Activated B cell treated with CpG ODN at 0.5 μM for 24 hours (primary cell): ENCODE measurements at regions not wholly inside any gene's neighbourhood (a gene's known extent, or its start where the extent isn't known, plus 50 kb on each side); places are given as distances from the start of the nearest gene placed in this dataset.

Source experiments
- ATAC-seq: fragments of 200-7000 bp; cut with Tn5 transposase; one replicate; pipeline ENCODE4 v1.10.0; 2021; ENCODE audit warnings: low read depth, mild to moderate bottlenecking, moderate library complexity
- CTCF ChIA-PET: fragments of 350-600 bp; sonication (Branson Sonifier 250); formaldehyde crosslinking; loops from one replicate; lab custom pipeline; 2021; ENCODE audit warnings: antibody characterized with exemption; lab: Charles Lee
- POLR2A ChIA-PET: fragments of 350-600 bp; sonication (Branson Sonifier 250); formaldehyde crosslinking; loops from one replicate; lab custom pipeline; 2021; ENCODE audit warnings: antibody characterized with exemption; lab: Charles Lee
- DNase-seq: peaks from one replicate; pipeline ENCODE4 v3.0.0; 2022
- H3K27ac Mint-ChIP-seq: one replicate; pipeline ENCODE4 v1.8.0; 2020; ENCODE audit warnings: mixed read lengths
- H3K27me3 Mint-ChIP-seq: one replicate; pipeline ENCODE4 v1.8.0; 2021; ENCODE audit warnings: mixed read lengths
- H3K36me3 Mint-ChIP-seq: one replicate; pipeline ENCODE4 v1.8.0; 2021; ENCODE audit warnings: low read depth, mixed read lengths
- H3K4me1 Mint-ChIP-seq: one replicate; pipeline ENCODE4 v1.8.0; 2021; ENCODE audit warnings: mixed read lengths
- H3K4me3 Mint-ChIP-seq: one replicate; pipeline ENCODE4 v1.8.0; 2020; ENCODE audit warnings: mild to moderate bottlenecking, mixed read lengths
- H3K9me3 Mint-ChIP-seq: one replicate; pipeline ENCODE4 v1.8.0; 2020; ENCODE audit warnings: mixed read lengths
- intact Hi-C: fragments of 100-400 bp; cut with micrococcal nuclease; formaldehyde crosslinking; loops from one replicate; pipeline ENCODE4 v1.15.1; 2024
- TF ChIP-seq, protein P1 (sequence below): fragments of 200-600 bp; IDR thresholded peaks from one replicate; pipeline ENCODE4 v1.8.0; 2022; ENCODE audit warnings: antibody characterized with exemption, mild to moderate bottlenecking

DNA sequence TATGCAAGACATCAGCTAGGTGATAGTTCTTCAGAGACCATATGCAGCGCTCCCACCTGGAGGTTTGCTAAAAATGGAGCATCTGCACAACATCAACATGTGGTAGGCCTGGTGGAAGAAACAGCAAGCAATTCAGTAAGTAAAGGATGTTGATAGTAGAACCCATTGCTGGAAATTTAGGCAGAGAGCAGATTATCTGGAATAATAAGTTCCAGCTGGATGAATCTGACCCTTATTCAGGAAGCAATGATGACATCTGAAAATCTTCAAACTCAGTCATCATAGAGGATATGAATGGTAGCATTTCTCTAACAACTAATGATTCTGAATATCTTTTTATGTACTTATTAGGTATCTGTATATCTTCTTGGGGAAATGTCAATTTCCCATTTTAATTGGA lies 225.2 kb upstream of the ANO3 start:
- ATAC-seq (no peak), DNase-seq (no peak)
- intact Hi-C loops = no loop called here
- H3K36me3 Mint-ChIP-seq = no peaks in the 10 kb centered on the region
- peaks cover 16% of the 10 kb centered on the region for H3K4me1 Mint-ChIP-seq
- CTCF ChIA-PET = no interaction called here
- H3K27ac Mint-ChIP-seq = no peak overlapping the region
- H3K4me3 Mint-ChIP-seq = no peak overlapping the region
- no peaks in the 10 kb centered on the region for H3K9me3 Mint-ChIP-seq
- POLR2A ChIA-PET = no interaction called here
- H3K27me3 Mint-ChIP-seq = no peaks in the 10 kb centered on the region
- TF ChIP-seq, protein P1, sequence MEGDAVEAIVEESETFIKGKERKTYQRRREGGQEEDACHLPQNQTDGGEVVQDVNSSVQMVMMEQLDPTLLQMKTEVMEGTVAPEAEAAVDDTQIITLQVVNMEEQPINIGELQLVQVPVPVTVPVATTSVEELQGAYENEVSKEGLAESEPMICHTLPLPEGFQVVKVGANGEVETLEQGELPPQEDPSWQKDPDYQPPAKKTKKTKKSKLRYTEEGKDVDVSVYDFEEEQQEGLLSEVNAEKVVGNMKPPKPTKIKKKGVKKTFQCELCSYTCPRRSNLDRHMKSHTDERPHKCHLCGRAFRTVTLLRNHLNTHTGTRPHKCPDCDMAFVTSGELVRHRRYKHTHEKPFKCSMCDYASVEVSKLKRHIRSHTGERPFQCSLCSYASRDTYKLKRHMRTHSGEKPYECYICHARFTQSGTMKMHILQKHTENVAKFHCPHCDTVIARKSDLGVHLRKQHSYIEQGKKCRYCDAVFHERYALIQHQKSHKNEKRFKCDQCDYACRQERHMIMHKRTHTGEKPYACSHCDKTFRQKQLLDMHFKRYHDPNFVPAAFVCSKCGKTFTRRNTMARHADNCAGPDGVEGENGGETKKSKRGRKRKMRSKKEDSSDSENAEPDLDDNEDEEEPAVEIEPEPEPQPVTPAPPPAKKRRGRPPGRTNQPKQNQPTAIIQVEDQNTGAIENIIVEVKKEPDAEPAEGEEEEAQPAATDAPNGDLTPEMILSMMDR = no peak

DNA sequence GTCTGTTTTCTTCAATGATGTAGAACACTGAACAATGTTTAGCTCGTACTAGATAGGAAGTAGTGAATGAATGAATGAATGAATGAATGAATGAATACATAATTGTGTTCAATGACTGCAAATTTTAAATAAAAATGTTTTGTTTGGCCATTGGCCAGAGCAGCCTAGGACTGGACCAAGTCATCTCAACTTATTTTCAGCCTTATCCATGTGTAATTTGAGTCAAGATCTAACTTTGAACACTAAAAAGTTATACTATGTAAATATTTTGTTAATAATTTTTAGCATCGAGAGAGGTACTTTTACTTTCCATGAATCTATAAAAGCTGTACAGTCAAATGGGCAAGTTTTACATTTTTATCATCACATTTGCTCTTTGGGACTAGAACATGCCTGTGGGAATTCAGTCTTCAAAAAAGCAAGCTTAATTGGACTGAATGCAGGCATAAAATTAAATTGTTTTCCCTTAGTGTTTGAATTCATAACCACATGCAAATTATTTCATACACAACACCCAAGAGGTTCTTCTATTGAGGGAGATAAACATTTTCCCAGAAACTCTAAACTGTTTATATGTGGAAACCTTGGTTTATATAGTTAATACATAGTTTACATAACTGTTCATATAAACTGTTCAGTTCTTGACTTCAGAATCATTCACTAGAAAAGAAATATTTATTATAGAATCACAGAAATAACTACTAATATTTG lies 222.1 kb upstream of the ANO3 start:
- Mint-ChIP-seq H3K27me3 (no peaks in the 10 kb centered on the region), H3K4me3 (no peak overlapping the region), H3K36me3 (no peaks in the 10 kb centered on the region), H3K9me3 (no peaks in the 10 kb centered on the region), H3K27ac (no peak overlapping the region), H3K4me1 (peaks cover 18% of the 10 kb centered on the region)
- ATAC-seq (no peak), DNase-seq (no peak)
- ChIA-PET POLR2A (no interaction called here), CTCF (interaction anchor here (1.8 kb wide), 1 partner anchor 128 kb away, joined by 5 read pairs; no protein-coding TSS in a partner anchor)
- intact Hi-C loops = no loop called here
- TF ChIP-seq, protein P1 = no peak

- Mint-ChIP-seq H3K27ac (no peak overlapping the region), H3K4me1 (peaks cover 4% of the 10 kb centered on the region), H3K4me3 (no peak overlapping the region), H3K27me3 (no peaks in the 10 kb centered on the region), H3K9me3 (no peaks in the 10 kb centered on the region), H3K36me3 (no peaks in the 10 kb centered on the region)
- no peak for DNase-seq
- ChIA-PET CTCF (no interaction called here), POLR2A (no interaction called here)
- no peak for ATAC-seq
- intact Hi-C loops = no loop called here
- TF ChIP-seq, protein P1 = no peak
Observed at GRCh38 chr11:26112264-26112663, 219.7 kb upstream of the ANO3 start.

DNA sequence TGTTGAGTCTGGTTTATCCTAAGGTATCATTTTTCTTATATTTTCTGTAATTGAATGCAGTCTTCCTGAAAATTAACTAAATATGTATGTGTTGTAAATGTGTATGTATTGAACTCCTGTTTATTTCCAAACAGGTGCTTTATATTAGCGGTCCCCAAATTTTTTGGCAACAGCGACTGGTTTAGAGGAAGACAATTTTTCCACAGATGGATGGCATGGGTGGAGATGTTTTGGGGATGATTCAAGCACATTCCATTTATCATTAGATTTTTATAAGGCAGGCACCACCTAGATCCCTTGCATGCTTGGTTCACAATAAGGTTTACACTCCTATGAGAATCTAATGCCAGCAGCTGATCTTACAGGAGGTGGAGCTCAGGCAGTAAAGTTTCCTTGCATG lies 210.5 kb upstream of the ANO3 start:
- CTCF ChIA-PET = no interaction called here
- no peak for DNase-seq
- Mint-ChIP-seq H3K36me3 (no peaks in the 10 kb centered on the region), H3K27ac (no peak overlapping the region), H3K4me3 (no peak overlapping the region), H3K9me3 (peaks cover under 1% of the 10 kb centered on the region), H3K4me1 (peaks cover 6% of the 10 kb centered on the region), H3K27me3 (no peaks in the 10 kb centered on the region)
- TF ChIP-seq, protein P1 = no peak
- intact Hi-C loops = no loop called here
- ATAC-seq = no peak
- POLR2A ChIA-PET = no interaction called here

- POLR2A ChIA-PET = no interaction called here
- no peak for ATAC-seq
- Mint-ChIP-seq H3K9me3 (peaks cover 8% of the 10 kb centered on the region), H3K27ac (no peak overlapping the region), H3K4me1 (peaks cover 6% of the 10 kb centered on the region), H3K36me3 (no peaks in the 10 kb centered on the region), H3K27me3 (no peaks in the 10 kb centered on the region), H3K4me3 (no peak overlapping the region)
- CTCF ChIA-PET = interaction anchor here (1.2 kb wide), 1 partner anchor 144 kb away, joined by 3 read pairs; no protein-coding TSS in a partner anchor
- TF ChIP-seq, protein P1 = no peak
- no peak for DNase-seq
- intact Hi-C loops = no loop called here
Observed at GRCh38 chr11:26126741-26127140, 205.2 kb upstream of the ANO3 start.
